Activated CD4-positive, CD25-positive, alpha-beta regulatory T cell treated with anti-CD3 and anti-CD28 coated beads, Interleukin-2, amount 50 U/mL, for 16 hours (primary cell): ENCODE measurements at regions not wholly inside any gene's neighbourhood (a gene's known extent, or its start where the extent isn't known, plus 50 kb on each side); places are given as distances from the start of the nearest gene placed in this dataset.
"Not testable (repeated sequence)": the region's sequence is repeated elsewhere in the genome, so short reads cannot be mapped to it uniquely, and the experiment has no call there.

ENCODE experiments used
- DNase-seq: peaks from one replicate; pipeline ENCODE4 v3.0.0-alpha.2; 2020; ENCODE audit warnings: low read depth, low spot score

DNA sequence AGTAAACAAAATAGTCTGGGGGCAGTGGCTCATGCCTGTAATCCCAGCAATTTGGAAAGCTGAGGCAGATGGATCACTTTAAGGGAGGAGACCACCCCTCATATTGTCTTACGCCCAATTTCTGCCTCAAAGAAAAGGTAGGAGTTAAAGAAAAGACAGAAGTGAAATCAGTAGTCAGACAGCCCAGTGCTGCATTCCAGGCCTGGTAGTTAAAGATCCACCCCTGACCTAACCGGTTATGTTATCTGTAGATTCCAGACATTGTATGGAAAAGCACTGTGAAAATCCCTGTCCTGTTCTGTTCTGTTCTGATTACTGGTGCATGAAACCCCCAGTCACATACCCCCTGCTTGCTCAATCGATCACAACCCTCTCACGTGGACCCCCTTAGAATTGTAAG lies 1285.1 kb downstream of the NSUN3 start:
- not testable (repeated sequence) for DNase-seq

DNA sequence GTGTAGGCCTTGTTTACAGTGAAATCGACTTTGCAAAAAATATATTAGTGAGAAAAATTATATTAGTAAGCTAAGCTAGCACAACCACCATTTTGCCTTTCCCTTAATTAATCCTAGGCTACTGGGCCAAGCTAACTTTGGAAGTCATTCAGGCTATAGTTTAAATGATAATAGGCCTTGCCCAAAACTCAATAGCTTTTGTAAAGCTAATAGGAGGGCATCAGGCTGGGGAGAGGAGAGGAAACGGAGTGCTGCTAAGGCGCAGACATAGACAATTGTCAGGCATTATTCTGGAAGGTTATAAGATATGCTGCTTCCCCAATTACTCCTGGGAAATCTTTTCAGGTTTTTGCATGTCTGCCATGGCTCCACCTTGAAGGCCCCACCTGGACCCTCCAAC lies 1286.0 kb downstream of the NSUN3 start:
- no peak for DNase-seq

DNA sequence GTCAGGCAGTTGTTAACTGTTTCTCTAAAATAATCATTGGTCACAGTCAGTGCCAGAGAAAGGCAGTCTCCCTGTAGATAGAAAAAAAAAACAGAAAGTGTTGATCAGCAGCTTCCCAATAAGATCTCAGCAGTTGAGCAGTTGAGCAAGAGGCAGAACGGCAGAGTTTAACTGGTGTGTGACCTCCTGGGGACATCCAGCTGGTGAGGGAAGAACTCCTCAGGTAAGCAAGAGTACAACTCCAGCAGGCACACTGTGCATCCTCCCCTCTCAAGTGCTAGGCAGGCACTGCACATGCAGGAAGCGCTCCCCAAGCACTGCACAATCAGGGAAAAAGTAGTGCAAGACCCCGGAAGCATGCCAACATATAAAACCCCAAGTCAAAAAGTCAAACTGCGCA lies 1287.2 kb downstream of the NSUN3 start:
- no peak for DNase-seq

DNA sequence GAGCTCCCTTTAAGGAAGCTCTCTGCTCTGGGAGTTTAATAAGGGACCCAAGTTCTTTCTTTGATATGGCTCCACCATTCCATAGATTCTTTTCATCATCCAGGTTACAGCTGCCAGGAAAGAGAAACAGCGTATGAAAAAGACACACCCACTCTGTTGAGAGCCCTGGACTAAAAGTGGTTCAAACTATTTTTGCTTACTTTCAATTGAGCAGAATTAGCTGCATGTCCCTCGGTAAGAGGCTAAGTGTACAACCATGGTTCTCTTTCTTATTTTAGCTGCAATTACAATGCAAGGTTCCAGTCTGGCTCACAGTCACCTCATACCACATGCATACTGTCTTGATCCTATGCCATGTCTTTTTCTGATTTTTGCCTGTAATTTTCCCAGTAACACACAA lies 1288.3 kb downstream of the NSUN3 start:
- no peak for DNase-seq

DNA sequence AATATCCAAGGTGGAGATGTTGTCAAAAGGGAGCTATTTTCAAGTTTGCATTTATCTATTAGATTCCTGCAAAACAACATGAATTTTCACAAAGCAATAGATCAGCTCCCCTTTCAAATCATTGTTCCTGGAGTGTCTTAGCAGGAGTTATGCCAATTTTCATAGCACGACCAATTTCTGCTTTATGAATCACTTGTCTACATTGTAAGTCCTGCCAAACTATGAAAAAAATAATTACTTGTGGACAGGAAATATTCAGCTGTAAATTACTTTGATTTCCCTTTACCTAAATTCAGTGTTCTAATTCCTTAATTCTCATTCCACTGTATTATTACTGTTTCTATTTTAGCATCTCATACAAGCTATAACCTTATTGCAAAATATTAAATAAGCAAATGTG lies 1289.6 kb downstream of the NSUN3 start:
- no peak for DNase-seq

DNA sequence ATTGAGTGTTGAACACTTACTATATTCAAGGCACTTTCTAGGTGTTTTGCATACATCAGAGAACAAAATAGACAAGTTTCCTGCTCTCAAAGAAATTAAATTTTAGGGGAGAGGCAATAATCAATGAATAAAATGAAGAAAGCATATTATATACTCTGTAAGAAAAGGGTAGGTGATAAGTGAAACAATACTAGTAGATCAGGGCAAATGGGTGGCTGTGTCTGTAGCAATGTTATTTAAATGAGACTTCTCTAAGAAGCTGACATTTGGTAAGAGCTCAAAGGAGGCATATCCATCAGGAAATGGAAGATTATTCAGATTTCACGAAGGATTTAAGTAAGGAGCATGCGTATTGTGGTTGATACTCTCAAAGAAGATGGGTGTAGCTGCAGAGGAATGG lies 1291.6 kb downstream of the NSUN3 start:
- no peak for DNase-seq

DNA sequence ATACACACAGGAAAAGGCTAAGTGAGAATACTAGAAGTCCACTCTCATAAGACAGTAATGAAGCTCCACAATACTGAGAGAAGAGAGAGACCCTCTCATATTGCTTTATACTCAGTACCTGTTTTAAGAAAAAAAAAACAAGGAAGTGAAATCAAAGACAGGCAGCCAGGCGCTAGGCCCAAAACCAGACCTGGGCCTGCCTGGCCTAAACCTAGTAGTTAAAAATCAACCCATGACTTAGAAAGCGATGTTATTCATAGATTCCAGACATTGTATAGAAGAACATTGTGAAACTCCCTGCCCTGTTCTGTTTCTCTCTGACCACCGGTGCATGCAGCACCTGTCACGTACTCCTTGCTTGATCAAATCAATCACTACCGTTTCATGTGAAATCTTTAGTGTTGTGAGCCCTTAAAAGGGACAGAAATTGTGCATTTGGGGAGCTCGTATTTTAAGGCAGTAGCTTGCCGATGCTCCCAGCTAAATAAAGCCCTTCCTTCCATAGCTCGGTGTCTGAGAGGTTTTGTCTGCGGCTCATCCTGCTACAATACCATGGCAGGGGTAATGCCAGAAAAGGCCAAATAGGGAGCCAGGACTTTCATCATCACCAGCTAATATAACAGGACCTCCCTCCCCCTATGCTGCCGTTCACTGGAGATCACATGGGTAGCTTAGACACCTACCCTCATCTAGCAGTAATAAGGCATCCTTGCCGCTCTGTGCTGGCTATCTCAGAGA lies 1294.1 kb downstream of the NSUN3 start:
- DNase-seq = no peak

DNA sequence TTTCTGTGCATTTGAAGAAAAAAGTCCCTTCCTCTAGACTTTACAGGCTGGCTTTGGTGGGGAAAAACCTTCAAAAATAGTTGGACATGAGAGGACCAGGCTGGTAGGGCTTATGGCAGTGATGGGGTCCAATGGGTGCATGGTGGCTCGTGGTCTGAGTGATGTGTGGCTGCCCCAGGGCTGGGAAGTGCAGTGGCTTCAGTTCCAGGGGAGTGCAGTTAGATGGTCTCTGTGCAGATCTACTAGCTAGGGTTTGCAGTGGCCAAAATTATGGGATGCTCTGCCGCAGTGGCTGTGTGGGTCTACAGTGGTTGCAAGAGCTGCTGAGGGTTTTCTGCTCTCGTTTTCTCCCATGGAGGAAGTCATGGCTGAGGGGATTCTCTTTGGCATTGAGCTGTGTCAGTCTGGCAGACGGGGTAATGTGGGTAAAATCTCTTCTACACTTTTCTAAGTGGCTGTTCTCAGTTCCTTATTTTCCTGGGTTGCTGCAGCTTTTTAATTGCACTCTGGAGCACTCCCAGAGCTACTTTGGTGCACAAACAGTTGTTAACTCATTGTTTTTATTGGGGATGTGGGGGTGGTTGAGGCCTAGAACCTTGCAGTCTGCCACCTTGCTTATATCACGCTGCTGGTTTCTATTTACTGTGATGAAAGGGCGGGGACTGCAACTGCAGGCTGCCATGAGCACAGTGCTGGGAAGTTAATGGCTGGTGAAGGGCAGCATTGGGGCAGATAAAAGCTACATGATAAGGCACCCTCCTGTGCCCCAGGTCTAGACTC lies 1324.6 kb downstream of the NSUN3 start:
- DNase-seq = no peak

DNA sequence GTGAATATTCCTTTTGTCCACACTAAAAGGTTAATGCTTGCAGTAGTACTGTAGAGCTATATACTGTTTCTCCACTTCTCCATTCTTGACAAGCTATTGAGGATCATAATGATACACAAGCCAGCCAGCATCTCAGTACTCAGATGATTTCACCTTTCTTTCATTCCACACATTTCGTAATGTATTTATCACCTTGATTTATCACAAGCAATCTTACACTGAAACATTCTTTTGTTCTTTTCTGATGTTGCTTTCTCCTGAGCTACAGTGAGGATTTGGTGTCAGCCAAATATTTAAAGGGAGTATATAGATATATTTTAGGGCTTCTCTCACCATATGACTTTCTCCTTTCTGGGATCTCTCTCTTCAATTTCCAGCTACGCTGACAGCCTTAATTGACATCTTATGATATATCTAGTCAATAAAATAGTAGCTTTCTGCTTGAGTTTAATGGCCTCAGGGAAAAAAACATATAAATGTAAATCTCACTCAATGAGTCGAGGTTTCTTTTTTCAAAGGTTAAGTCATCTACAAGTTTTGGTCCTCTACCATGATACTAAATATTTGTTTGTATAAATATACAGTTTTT lies 1327.0 kb downstream of the NSUN3 start:
- DNase-seq = no peak

DNA sequence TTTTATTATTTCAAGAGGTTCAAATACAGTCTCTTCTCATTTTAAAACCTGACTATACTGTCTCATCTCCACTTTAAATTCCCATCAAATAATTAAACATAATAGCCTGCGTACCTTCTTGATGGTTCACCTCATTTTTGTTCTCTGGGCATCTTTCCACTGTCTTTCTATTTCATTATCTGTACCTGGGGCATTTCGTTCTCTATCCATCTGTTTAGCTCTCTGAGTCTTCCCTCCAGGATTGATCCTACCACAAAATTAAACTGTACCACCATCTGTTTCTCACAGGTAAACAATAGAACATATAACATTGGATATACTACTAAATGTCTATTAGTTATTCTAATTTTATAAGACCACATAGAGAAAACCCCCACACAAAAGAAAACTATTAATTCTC lies 1331.4 kb downstream of the NSUN3 start:
- DNase-seq = no peak

DNA sequence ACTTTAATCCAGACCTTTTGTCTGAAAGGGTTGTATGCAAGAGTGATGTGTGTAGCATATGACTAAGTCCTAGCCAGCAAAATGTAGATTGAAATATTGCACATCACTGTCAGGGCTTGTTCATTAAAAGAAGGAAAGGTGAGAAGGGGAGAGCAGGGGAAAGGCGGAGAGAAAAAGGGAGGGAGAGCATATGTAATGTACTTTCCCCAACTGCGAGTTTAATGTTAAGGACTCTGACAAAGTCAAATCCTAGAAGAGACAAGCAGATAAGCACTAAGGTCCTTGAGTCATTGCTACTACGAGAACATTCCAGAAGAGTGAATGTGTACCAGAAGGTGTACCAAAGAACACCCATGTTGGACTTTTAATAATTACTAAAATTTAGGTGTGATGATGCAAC lies 1336.7 kb downstream of the NSUN3 start:
- no peak for DNase-seq

DNA sequence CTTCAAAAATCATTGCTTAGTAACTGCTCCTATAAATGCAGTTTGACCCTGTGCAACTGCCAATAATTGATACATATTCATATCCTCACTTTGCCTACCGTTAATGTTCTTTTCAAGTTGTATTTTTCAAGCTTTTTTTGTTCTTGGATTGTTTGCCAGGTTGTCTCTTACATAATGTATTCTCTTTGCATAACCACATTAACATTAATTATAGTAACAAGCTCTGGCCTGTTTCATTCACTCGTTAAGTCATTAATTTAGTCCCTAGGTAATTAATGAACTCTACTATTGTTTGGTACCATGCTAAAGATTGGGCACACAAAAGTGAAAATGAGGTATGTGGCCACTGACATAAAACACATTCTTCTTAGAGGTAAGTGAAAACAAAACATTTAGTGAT lies 1338.8 kb downstream of the NSUN3 start:
- DNase-seq = no peak

DNA sequence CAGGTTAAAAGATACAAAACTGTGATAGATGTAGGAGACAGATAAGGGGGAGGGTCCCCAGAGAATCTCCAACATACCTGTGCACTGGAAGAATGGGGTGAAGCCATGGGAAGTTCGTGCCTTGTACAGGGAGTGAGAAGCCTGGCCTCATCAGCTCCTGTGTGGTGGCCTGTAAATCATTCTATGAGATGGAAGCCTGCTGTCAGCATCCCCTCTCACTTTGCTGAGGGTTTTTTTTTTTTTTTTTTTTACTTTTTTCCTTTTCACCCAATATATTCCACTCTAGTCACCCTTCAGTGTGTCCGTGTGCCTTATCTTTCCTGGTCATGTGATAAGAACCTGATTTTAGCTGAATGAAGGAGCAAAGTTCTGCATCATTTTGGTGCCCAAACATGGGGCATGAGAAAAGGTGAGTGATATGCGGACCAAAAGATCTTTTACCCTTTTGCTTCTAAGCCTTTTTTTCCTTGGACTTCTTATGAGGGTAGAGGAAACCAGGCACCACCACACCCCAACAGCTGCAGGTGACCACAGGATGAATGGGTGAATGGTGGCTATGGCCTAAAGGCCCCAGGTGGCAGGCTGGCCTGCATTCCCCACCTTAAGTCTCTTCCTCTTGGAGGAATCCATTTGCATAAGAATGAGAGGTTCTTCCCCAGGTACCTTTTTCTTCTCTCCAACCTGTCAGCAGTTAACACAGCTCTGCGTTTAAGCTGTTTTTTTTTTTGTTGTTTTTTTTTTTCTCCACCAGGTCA lies 1345.0 kb downstream of the NSUN3 start:
- no peak for DNase-seq

DNA sequence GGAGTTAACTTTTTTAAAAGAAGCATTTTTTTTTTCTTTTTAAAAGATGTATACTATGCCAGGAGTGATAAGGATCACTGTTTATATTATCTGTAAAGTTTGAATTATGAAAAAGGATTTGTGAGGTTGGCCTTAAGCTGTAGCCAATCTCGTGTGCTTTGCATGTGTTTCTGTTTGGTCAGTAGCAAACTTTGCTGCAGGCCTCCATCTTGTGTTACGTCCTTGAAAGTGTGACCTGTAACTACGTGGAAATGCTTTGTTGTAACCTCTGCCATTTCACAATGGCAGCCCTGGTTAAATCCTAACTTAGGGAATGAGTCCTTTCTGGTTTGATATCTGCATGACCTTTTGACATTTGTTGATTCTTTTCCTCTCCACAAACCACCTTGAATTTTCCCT lies 1345.6 kb downstream of the NSUN3 start:
- no peak for DNase-seq

DNA sequence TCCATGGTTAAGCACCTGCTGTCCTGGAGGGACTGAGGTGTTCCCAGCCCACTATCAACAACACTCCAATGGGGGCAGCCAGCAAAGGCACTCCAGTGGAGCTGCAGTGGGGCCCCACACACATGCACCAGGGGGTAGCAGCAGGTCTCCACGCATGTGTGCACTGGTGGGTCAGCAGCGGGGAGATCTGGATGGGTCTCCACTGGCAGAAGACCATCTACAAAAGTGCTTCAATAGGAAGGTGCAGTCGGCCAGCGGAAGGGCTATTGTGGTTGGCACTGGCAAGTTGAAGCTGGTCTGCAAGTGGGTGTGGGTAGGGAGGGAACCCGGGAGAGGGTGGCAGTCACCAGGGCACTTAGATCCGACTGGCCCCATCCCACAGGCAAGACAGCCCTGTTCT lies 1355.4 kb downstream of the NSUN3 start:
- DNase-seq = no peak

DNA sequence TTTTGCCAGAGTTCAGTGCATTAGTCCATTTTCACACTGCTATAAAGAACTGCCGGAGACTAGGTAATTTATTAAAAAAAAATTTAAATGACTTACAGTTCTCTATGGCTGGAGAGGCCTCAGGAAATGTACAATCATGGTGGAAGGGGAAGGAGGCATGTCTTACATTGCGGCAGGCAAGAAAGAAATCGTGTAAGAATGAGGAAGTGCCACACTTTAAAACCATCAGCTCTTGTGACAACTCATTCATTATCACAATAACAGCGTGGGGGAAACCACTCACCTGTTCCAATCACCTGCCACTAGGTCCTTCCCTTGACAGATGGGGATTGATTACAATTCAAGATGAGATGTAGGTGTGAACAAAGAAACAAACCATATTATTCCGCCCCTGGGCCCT lies 1361.4 kb downstream of the NSUN3 start:
- no peak for DNase-seq

DNA sequence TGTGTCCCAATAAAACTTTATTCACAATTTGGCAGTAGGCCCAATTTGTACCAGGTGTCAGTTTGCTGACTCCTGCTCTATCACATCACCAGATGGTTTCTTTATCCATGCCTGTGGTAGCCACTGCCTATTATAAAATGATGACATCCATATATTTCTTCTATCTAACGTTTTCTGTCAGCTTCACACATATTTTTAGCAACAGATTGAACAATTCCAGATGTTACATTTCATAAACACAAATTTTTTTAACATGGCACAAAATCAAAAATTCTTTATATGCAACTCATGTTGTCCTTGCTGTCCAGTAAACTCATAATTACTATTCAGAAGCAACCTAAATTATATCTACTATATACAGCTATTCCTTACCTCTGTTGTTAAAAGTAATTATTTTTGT lies 1371.6 kb downstream of the NSUN3 start:
- no peak for DNase-seq

DNA sequence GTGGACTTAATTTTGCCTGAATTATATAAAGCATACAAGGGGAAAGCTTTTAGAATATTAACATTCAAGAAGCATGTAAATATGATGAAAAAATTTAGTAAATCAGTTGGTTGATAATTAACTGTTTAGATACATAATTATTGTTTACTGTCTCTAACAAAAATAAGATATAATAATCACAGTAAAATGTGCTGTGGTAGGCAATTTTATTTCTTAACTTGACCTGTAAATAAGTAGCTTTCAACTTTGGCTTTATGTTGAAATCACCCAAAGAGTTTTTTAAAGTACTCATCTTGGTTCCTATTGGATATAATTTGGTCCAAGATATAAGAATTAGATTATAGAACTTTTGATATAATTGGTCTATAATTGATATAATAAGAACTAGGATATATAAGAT lies 1374.5 kb downstream of the NSUN3 start:
- no peak for DNase-seq

DNA sequence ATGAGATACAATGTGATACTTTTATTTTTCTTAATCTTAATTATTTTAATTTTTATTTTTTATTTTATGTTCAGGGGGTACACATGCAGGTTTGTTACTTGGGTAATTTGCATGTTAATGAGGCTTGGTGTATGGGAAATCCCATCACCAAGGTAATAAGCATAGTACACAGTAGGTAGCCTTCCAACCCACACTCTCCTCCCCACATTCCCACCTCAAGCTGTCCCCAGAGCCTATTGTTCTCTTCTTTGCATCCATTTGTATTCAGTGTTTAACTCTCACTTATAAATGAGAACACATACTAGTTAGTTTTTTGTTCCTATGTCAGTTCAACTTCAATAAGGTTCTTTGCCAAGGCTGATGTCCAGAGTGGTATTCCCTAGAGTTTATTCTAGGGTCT lies 1375.4 kb downstream of the NSUN3 start:
- no peak for DNase-seq

DNA sequence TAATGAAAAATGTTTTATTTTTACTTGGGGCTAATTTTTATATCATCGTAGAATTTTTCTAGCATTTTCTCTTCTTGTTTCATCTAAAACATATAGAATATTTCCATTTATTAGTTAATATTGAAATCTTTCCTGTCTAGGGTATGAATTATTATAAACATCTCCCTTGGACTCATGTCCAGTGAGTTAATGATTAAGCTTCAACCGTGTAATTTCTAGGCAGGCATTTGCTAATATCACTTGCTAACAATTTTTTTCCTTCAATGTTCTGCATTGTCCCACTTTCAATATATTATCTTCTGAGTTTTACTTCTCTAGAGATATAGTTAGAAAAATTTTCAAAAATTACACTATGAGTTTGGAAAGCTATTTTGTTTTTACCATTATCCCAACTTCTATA lies 1371.6 kb upstream of the EPHA6 start:
- DNase-seq = no peak

DNA sequence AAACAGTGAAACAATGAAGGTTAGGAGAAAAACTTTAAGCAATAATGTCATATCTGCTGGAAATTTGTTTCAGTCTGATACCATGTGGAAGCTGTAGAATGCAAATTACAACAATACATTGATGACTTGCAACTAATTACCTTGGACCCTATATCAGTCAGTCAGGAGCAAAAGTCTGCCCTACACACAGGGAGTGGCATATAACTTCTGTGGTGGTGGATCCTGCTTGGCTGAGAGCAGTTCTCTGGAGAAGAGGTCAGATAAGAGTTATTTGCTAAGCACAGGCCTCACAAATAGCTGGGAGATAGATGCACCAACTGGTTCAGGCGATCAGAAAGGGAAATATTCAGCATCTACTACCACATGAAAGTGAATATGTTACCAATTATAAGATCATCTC lies 1364.6 kb upstream of the EPHA6 start:
- no peak for DNase-seq

DNA sequence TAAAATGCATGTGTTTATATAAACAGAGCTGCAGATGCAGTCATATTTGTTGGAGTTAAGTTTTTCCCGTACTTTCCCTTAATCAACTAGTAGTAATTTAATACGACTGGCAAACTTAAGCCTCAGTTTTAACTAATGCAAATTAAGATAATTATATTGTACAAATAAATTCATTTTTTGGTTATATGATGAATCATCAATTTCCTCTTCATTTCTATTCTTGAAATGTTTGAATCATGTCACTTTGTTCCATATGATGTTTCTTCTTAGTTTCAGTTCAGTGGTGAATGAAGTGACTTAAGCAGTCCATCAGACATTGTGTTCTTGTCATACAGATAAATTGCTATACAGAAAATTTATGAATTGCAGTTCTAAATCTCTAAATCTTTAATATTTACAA lies 1361.2 kb upstream of the EPHA6 start:
- DNase-seq = no peak
